ENCODE measurements at regions not wholly inside any gene's neighbourhood (a gene's known extent, or its start where the extent isn't known, plus 50 kb on each side); places are given as distances from the start of the nearest gene placed in this dataset.
"Not testable (repeated sequence)": the region's sequence is repeated elsewhere in the genome, so short reads cannot be mapped to it uniquely, and the experiment has no call there.

GRCh38 chr2:180698668-180699067 is 281.7 kb upstream of the UBE2E3 start:
- TF ChIP-seq CTCF (IDR thresholded peaks at IDR 0.05; ENCODE audit: low read depth, low read length, missing control alignments), result no peak
- no peak for DNase-seq (ENCODE audit: extremely low read depth, low read depth)
- no peak overlapping the region for H3K4me3 ChIP-seq (replicated peaks; ENCODE audit: low read depth, low read length)

- H3K4me3 ChIP-seq (replicated peaks; ENCODE audit: low read depth, low read length), result no peak overlapping the region
- DNase-seq (ENCODE audit: extremely low read depth, low read depth), result no peak
- TF ChIP-seq CTCF (IDR thresholded peaks at IDR 0.05; ENCODE audit: low read depth, low read length, missing control alignments), result no peak
Measured at GRCh38 chr2:180695586-180696401, 284.6 kb upstream of the UBE2E3 start.

GRCh38 chr2:180694445-180695421 is 285.7 kb upstream of the UBE2E3 start:
- TF ChIP-seq CTCF (IDR thresholded peaks at IDR 0.05; ENCODE audit: low read depth, low read length, missing control alignments), result no peak
- H3K4me3 ChIP-seq (replicated peaks; ENCODE audit: low read depth, low read length), result no peak overlapping the region
- no peak for DNase-seq (ENCODE audit: extremely low read depth, low read depth)

- no peak overlapping the region for H3K4me3 ChIP-seq (replicated peaks; ENCODE audit: low read depth, low read length)
Measured at GRCh38 chr2:180692322-180692721, 288.1 kb upstream of the UBE2E3 start.

GRCh38 chr2:180691855-180692223 is 288.6 kb upstream of the UBE2E3 start:
- DNase-seq (ENCODE audit: extremely low read depth, low read depth); H3K4me3 ChIP-seq (replicated peaks; ENCODE audit: low read depth, low read length): not testable (repeated sequence)

More at GRCh38 chr2:180692322-180692721, 288.1 kb upstream of the UBE2E3 start:
- DNase-seq (ENCODE audit: extremely low read depth, low read depth), result no peak
- TF ChIP-seq CTCF (IDR thresholded peaks at IDR 0.05; ENCODE audit: low read depth, low read length, missing control alignments), result no peak

- DNase-seq (ENCODE audit: extremely low read depth, low read depth); H3K4me3 ChIP-seq (replicated peaks; ENCODE audit: low read depth, low read length): not testable (repeated sequence)
Measured at GRCh38 chr2:180691186-180691854, 289.1 kb upstream of the UBE2E3 start.

- DNase-seq (ENCODE audit: extremely low read depth, low read depth), result no peak
Measured at GRCh38 chr2:180690611-180691010, 289.8 kb upstream of the UBE2E3 start.

More at GRCh38 chr2:180690611-180691010, 289.8 kb upstream of the UBE2E3 start:
- no peak overlapping the region for H3K4me3 ChIP-seq (replicated peaks; ENCODE audit: low read depth, low read length)
- no peak for TF ChIP-seq CTCF (IDR thresholded peaks at IDR 0.05; ENCODE audit: low read depth, low read length, missing control alignments)

All from HFF-Myc (cell line).